ENCODE measurements at regions not wholly inside any gene's neighbourhood (a gene's known extent, or its start where the extent isn't known, plus 50 kb on each side); places are given as distances from the start of the nearest gene placed in this dataset.

GRCh38 chr5:116738615-116739261, 164.1 kb upstream of the SEMA6A start:
- H3K27me3 Mint-ChIP-seq (ENCODE audit: insufficient read depth): peaks cover 2% of the 10 kb centered on the region; the same call in 1 of the 2 replicates
- no peak overlapping the region for H3K27ac Mint-ChIP-seq

DNA sequence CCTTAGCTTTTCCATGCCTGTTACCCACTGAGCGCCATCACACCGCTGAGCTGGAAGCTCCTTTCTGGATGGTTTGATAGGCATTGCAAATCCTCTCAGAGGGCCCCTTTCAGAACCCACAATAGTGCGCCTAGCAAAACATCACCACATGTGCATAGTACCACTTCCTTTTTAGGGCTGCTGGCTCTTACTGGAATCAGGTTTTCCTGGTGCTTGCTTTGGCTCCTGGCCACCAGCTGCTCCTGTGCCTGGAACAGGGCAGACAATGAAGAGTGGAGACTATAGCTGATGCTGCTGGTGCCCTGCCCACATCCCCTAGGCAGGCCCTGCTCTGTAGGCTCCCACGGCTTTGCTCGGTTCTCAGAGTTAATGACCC, 163.6 kb upstream of the SEMA6A start:
- H3K9me3 Mint-ChIP-seq: peaks cover 42% of the 10 kb centered on the region
- H3K27ac Mint-ChIP-seq: no peak overlapping the region
- no peak for DNase-seq
- no peaks in the 10 kb centered on the region for H3K36me3 Mint-ChIP-seq (ENCODE audit: low read depth)
- TF ChIP-seq, protein P1, sequence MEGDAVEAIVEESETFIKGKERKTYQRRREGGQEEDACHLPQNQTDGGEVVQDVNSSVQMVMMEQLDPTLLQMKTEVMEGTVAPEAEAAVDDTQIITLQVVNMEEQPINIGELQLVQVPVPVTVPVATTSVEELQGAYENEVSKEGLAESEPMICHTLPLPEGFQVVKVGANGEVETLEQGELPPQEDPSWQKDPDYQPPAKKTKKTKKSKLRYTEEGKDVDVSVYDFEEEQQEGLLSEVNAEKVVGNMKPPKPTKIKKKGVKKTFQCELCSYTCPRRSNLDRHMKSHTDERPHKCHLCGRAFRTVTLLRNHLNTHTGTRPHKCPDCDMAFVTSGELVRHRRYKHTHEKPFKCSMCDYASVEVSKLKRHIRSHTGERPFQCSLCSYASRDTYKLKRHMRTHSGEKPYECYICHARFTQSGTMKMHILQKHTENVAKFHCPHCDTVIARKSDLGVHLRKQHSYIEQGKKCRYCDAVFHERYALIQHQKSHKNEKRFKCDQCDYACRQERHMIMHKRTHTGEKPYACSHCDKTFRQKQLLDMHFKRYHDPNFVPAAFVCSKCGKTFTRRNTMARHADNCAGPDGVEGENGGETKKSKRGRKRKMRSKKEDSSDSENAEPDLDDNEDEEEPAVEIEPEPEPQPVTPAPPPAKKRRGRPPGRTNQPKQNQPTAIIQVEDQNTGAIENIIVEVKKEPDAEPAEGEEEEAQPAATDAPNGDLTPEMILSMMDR (IDR thresholded peaks at IDR 0.05): no peak
- H3K4me3 Mint-ChIP-seq: no peak overlapping the region
- no peaks in the 10 kb centered on the region for H3K4me1 Mint-ChIP-seq (ENCODE audit: low read depth)
- H3K27me3 Mint-ChIP-seq (ENCODE audit: insufficient read depth): peaks cover 2% of the 10 kb centered on the region; the same call in 1 of the 2 replicates

More at GRCh38 chr5:116738615-116739261, 164.1 kb upstream of the SEMA6A start:
- TF ChIP-seq, protein P1 (IDR thresholded peaks at IDR 0.05): no peak
- no peaks in the 10 kb centered on the region for H3K36me3 Mint-ChIP-seq (ENCODE audit: low read depth)
- peaks cover 43% of the 10 kb centered on the region for H3K9me3 Mint-ChIP-seq
- no peak for DNase-seq
- H3K4me3 Mint-ChIP-seq: no peak overlapping the region
- H3K4me1 Mint-ChIP-seq (ENCODE audit: low read depth): no peaks in the 10 kb centered on the region

- Mint-ChIP-seq H3K36me3 (ENCODE audit: low read depth) (no peaks in the 10 kb centered on the region), H3K4me3 (no peak overlapping the region), H3K4me1 (ENCODE audit: low read depth) (no peaks in the 10 kb centered on the region), H3K27me3 (ENCODE audit: insufficient read depth) (peaks cover 2% of the 10 kb centered on the region; the same call in 1 of the 2 replicates), H3K27ac (no peak overlapping the region), H3K9me3 (peaks cover 37% of the 10 kb centered on the region)
- TF ChIP-seq, protein P1 (IDR thresholded peaks at IDR 0.05): no peak
- no peak for DNase-seq
Measured at GRCh38 chr5:116736671-116737070, 162.0 kb upstream of the SEMA6A start.

GRCh38 chr5:116733991-116734975, 159.7 kb upstream of the SEMA6A start:
- H3K36me3 Mint-ChIP-seq (ENCODE audit: low read depth): no peaks in the 10 kb centered on the region
- peaks cover 28% of the 10 kb centered on the region for H3K9me3 Mint-ChIP-seq
- no peak overlapping the region for H3K27ac Mint-ChIP-seq
- TF ChIP-seq, protein P1 (IDR thresholded peaks at IDR 0.05): no peak
- H3K27me3 Mint-ChIP-seq (ENCODE audit: insufficient read depth): peaks cover 2% of the 10 kb centered on the region; the same call in 1 of the 2 replicates
- no peak for DNase-seq
- H3K4me1 Mint-ChIP-seq (ENCODE audit: low read depth): no peaks in the 10 kb centered on the region
- no peak overlapping the region for H3K4me3 Mint-ChIP-seq

DNA sequence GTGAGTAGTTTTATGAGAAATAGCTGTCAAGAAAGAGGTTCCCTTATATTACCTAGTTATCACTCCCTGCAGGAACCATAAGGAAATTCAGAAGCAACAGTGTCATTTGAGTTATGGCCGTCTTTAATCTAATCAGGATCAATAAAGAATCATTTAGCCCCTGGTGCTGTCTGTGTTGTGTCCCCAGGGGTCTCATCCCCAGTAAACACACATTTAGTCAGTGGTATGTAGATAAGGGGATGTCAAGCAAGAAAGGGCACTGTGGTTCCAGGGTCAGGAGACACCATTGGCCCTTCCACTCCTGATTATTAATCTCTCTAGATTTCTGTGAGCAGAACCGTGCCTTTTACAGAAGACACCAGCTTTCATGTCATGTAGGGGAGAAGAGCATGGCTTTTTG, 158.0 kb upstream of the SEMA6A start:
- TF ChIP-seq, protein P1 (IDR thresholded peaks at IDR 0.05): no peak
- Mint-ChIP-seq H3K4me3 (no peak overlapping the region), H3K36me3 (ENCODE audit: low read depth) (no peaks in the 10 kb centered on the region), H3K27me3 (ENCODE audit: insufficient read depth) (no peaks in the 10 kb centered on the region; the same call in 1 of the 2 replicates), H3K4me1 (ENCODE audit: low read depth) (no peaks in the 10 kb centered on the region), H3K9me3 (peaks cover 27% of the 10 kb centered on the region), H3K27ac (no peak overlapping the region)
- DNase-seq: no peak

Measured in HFFc6 (cell line).